ENCODE measurements at regions not wholly inside any gene's neighbourhood (a gene's known extent, or its start where the extent isn't known, plus 50 kb on each side); places are given as distances from the start of the nearest gene placed in this dataset.

GRCh38 chr1:58155418-58156123 is 391.0 kb downstream of the OMA1 start:
- Histone ChIP-seq H3K9ac (ENCODE audit: low read length in 3 of 3) (no peak overlapping the region), H3K4me3 (ENCODE audit: low read length in 3 of 3) (no peak overlapping the region), H3K9me3 (ENCODE audit: control insufficient read depth in 2 of 3, insufficient read depth in 1 of 3, low read length in 3 of 3) (no peaks in the 10 kb centered on the region), H3K27ac (ENCODE audit: low read depth in 2 of 2, low read length in 2 of 2) (no peak overlapping the region), H3K4me1 (ENCODE audit: control insufficient read depth in 2 of 3, insufficient read depth in 2 of 3, low read depth in 1 of 3, low read length in 3 of 3) (no peaks in the 10 kb centered on the region), H3K36me3 (ENCODE audit: control insufficient read depth in 2 of 3, insufficient read depth in 3 of 3, low read length in 3 of 3) (no peaks in the 10 kb centered on the region), H3K27me3 (ENCODE audit: control insufficient read depth, insufficient read depth, low read length) (no peaks in the 10 kb centered on the region)
- intact Hi-C loops (cut with DNase I), result no loop called here
- DNase-seq (peak in 2 of 5 donors; percentile 27 to 50), FAIRE-seq (no peak)
- TF ChIP-seq CTCF (IDR thresholded peaks at IDR 0.05; ENCODE audit: borderline replicate concordance, extremely low read depth, insufficient read depth), result no peak

- Histone ChIP-seq H3K27ac (ENCODE audit: low read depth in 2 of 2, low read length in 2 of 2) (no peak overlapping the region), H3K36me3 (ENCODE audit: control insufficient read depth in 2 of 3, insufficient read depth in 3 of 3, low read length in 3 of 3) (no peaks in the 10 kb centered on the region), H3K4me3 (ENCODE audit: low read length in 3 of 3) (no peak overlapping the region), H3K27me3 (ENCODE audit: control insufficient read depth, insufficient read depth, low read length) (no peaks in the 10 kb centered on the region), H3K4me1 (ENCODE audit: control insufficient read depth in 2 of 3, insufficient read depth in 2 of 3, low read depth in 1 of 3, low read length in 3 of 3) (no peaks in the 10 kb centered on the region), H3K9me3 (ENCODE audit: control insufficient read depth in 2 of 3, insufficient read depth in 1 of 3, low read length in 3 of 3) (no peaks in the 10 kb centered on the region), H3K9ac (ENCODE audit: low read length in 3 of 3) (no peak overlapping the region)
- DNase-seq (no peak), FAIRE-seq (no peak)
- no peak for TF ChIP-seq CTCF (IDR thresholded peaks at IDR 0.05; ENCODE audit: borderline replicate concordance, extremely low read depth, insufficient read depth)
- intact Hi-C loops (cut with DNase I), result no loop called here
These were observed 392.3 kb downstream of the OMA1 start for GRCh38 chr1:58154256-58154655.

- H3K4me1 ChIP-seq (ENCODE audit: control insufficient read depth in 2 of 3, insufficient read depth in 2 of 3, low read depth in 1 of 3, low read length in 3 of 3), result no peaks in the 10 kb centered on the region
- H3K9me3 ChIP-seq (ENCODE audit: control insufficient read depth in 2 of 3, insufficient read depth in 1 of 3, low read length in 3 of 3), result no peaks in the 10 kb centered on the region
- H3K27me3 ChIP-seq (ENCODE audit: control insufficient read depth, insufficient read depth, low read length), result no peaks in the 10 kb centered on the region
- H3K4me3 ChIP-seq (ENCODE audit: low read length in 3 of 3), result no peak overlapping the region
- no peak for TF ChIP-seq CTCF (IDR thresholded peaks at IDR 0.05; ENCODE audit: borderline replicate concordance, extremely low read depth, insufficient read depth)
- no peak overlapping the region for H3K9ac ChIP-seq (ENCODE audit: low read length in 3 of 3)
- intact Hi-C loops (cut with DNase I), result no loop called here
- H3K27ac ChIP-seq (ENCODE audit: low read depth in 2 of 2, low read length in 2 of 2), result no peak overlapping the region
- DNase-seq, result no peak
- FAIRE-seq, result no peak
- H3K36me3 ChIP-seq (ENCODE audit: control insufficient read depth in 2 of 3, insufficient read depth in 3 of 3, low read length in 3 of 3), result no peaks in the 10 kb centered on the region
These were observed 393.8 kb downstream of the OMA1 start for GRCh38 chr1:58152697-58153096.
